NCI-H2107 treated with DMSO at 0.1 percent for 48 hours (cell line): ENCODE measurements at regions not wholly inside any gene's neighbourhood (a gene's known extent, or its start where the extent isn't known, plus 50 kb on each side); places are given as distances from the start of the nearest gene placed in this dataset.

Source experiments
- DNase-seq: peaks from one replicate; lab custom pipeline; 2025; ENCODE audit not compliant: unreplicated experiment; lab: John Stamatoyannopoulos, UW

- DNase-seq: no peak
Measured at GRCh38 chr4:14924076-14924811, 78.0 kb upstream of the CPEB2 start.

GRCh38 chr4:14924812-14925344, 77.4 kb upstream of the CPEB2 start:
- DNase-seq: no peak

GRCh38 chr4:14925471-14925870, 76.8 kb upstream of the CPEB2 start:
- no peak for DNase-seq

GRCh38 chr4:14926368-14926767, 75.9 kb upstream of the CPEB2 start:
- DNase-seq: no peak

- DNase-seq: no peak
Measured at GRCh38 chr4:14928035-14928434, 74.2 kb upstream of the CPEB2 start.

- no peak for DNase-seq
Measured at GRCh38 chr4:14929669-14930068, 72.6 kb upstream of the CPEB2 start.

GRCh38 chr4:14934704-14935390, 67.4 kb upstream of the CPEB2 start:
- DNase-seq: no peak

- no peak for DNase-seq
Measured at GRCh38 chr4:14943749-14944148, 58.5 kb upstream of the CPEB2 start.

GRCh38 chr4:14952352-14952751, 49.9 kb upstream of the CPEB2 start:
- no peak for DNase-seq
